GM12878 (cell line): ENCODE measurements at regions not wholly inside any gene's neighbourhood (a gene's known extent, or its start where the extent isn't known, plus 50 kb on each side); places are given as distances from the start of the nearest gene placed in this dataset.

Experiments used
- ATAC-seq: fragments of 200-7000 bp; cut with Tn5 transposase; 3 replicates; pipeline ENCODE4 v1.9.1; 2020; ENCODE audit warnings: mild to moderate bottlenecking, moderate library complexity
- BruUV-seq: library from RNA; stranded (reverse); fragments of 400-500 nt; replicated peaks from 2 replicates; lab custom pipeline; 2021; lab: Mats Ljungman, UMichigan
- CTCF ChIA-PET: fragments of 300-600 bp; sonication (Branson Sonifier 250); formaldehyde crosslinking; extraction: SDS; loops from one replicate; lab custom pipeline; 2021; ENCODE audit warnings: inconsistent platforms; lab: Yijun Ruan, JAX
- POLR2A ChIA-PET: fragments of 350-600 bp; formaldehyde crosslinking; extraction: SDS; loops from one replicate; lab custom pipeline; 2021; ENCODE audit warnings: inconsistent platforms; lab: Charles Lee
- RAD21 ChIA-PET: fragments of 300-600 bp; sonication (Branson Sonifier 250); formaldehyde crosslinking; loops from one replicate; lab custom pipeline; 2023; ENCODE audit warnings: antibody characterized with exemption; ENCODE audit not compliant: unreplicated experiment; lab: Charles Lee
- SMC1A ChIA-PET: fragments of 300-600 bp; sonication (Branson Sonifier 250); formaldehyde crosslinking; loops from one replicate; lab custom pipeline; 2023; ENCODE audit not compliant: unreplicated experiment, uncharacterized antibody; lab: Charles Lee
- DNase-seq: peaks from one replicate; pipeline ENCODE4 v3.0.0-alpha.2; 2011; ENCODE audit warnings: low read depth, low spot score
- FAIRE-seq: peaks from 3 replicates; lab custom pipeline; 2011; peaks lifted over from hg19 to GRCh38; lab: Jason Lieb, UNC
- H2AFZ ChIP-seq: 2 replicates; pipeline ENCODE4 v1.6.0; 2011; ENCODE audit warnings: low read depth, low read length, control low read depth; ENCODE audit not compliant: control insufficient read depth
- H3K27ac ChIP-seq: 2 replicates; pipeline ENCODE4 v1.5.1; 2011; ENCODE audit warnings: control low read depth; ENCODE audit not compliant: control insufficient read depth, insufficient read depth
- H3K27me3 ChIP-seq, 2 experiments: replicated peaks in 1 of 2; 2 replicates each; pipeline versions ENCODE4 v1.6.0 to v1.6.1; 2011; ENCODE audit warnings: low read length in 1 of 2; ENCODE audit not compliant: control insufficient read depth in 2 of 2, insufficient read depth in 2 of 2
- H3K36me3 ChIP-seq, 2 experiments: 2 replicates each; pipeline ENCODE4 v1.5.1; 2011; ENCODE audit warnings: low read length in 1 of 2; ENCODE audit not compliant: control insufficient read depth in 2 of 2, insufficient read depth in 2 of 2
- H3K4me1 ChIP-seq: 2 replicates; pipeline ENCODE4 v1.6.1; 2011; ENCODE audit warnings: mild to moderate bottlenecking, low read length, moderate library complexity, mixed read lengths; ENCODE audit not compliant: control insufficient read depth, insufficient read depth
- H3K4me2 ChIP-seq: 2 replicates; pipeline ENCODE4 v1.6.0; 2011; ENCODE audit warnings: control low read depth; ENCODE audit not compliant: control insufficient read depth, insufficient read depth
- H3K4me3 ChIP-seq: fragments of 200-600 bp; sonication (generic); 2 replicates; pipeline ENCODE4 v1.5.1; 2016
- H3K79me2 ChIP-seq: 2 replicates; pipeline ENCODE4 v1.6.0; 2011; ENCODE audit warnings: low read length; ENCODE audit not compliant: control insufficient read depth, insufficient read depth
- H3K9ac ChIP-seq: 2 replicates; pipeline ENCODE4 v1.8.0; 2011; ENCODE audit warnings: low read length, control low read depth, mixed read lengths; ENCODE audit not compliant: control insufficient read depth, insufficient read depth
- H3K9me3 ChIP-seq: replicated peaks from 3 replicates; pipeline ENCODE4 v1.5.1; 2011; ENCODE audit warnings: mild to moderate bottlenecking, low read length; ENCODE audit not compliant: control insufficient read depth, insufficient read depth
- H4K20me1 ChIP-seq: 2 replicates; pipeline ENCODE4 v1.6.0; 2011; ENCODE audit not compliant: control insufficient read depth, insufficient read depth
- CTCF ChIP-seq, 3 experiments: IDR thresholded peaks in 2 of 3; conservative IDR thresholded peaks in 1 of 3; 2 replicates each; pipeline ENCODE4 v1.5.1; 2011; ENCODE audit warnings: low read depth in 3 of 3, low read length in 3 of 3, mild to moderate bottlenecking in 3 of 3, control low read depth in 2 of 3, moderate library complexity in 2 of 3, inconsistent platforms in 1 of 3, mixed read lengths in 1 of 3; ENCODE audit not compliant: control insufficient read depth in 2 of 3, insufficient read depth in 1 of 3; ENCODE audit errors: extremely low read depth in 1 of 3
- NR2C1 ChIP-seq: fragments of 450-650 bp; IDR thresholded peaks from 2 replicates; pipeline ENCODE4 v1.6.1; 2017; ENCODE audit warnings: antibody characterized with exemption, mild to moderate bottlenecking, moderate library complexity
- SREBF2 ChIP-seq: IDR thresholded peaks from 2 replicates; pipeline ENCODE4 v1.6.1; 2012; ENCODE audit warnings: mild to moderate bottlenecking, low read length
- TBL1XR1 ChIP-seq: IDR thresholded peaks from 2 replicates; pipeline ENCODE4 v1.6.1; 2012; ENCODE audit warnings: low read depth, low read length, improper control_type of control experiment
- WRNIP1 ChIP-seq: IDR thresholded peaks from 2 replicates; pipeline ENCODE4 v1.6.1; 2011; ENCODE audit warnings: low read depth, low read length, improper control_type of control experiment, borderline replicate concordance
- WGBS: methylation state at CpG from one replicate; pipeline ENCODE4 v1.1.6; 2016; ENCODE audit warnings: low lambda C conversion rate; ENCODE audit not compliant: insufficient replicate concordance, insufficient coverage; ENCODE audit errors: missing lambda C conversion rate; 5-methylcytosine and 5-hydroxymethylcytosine counted together
- in situ Hi-C: fragments of 300-500 bp; cut with MboI; formaldehyde crosslinking; loops from 9 replicates; pipeline ENCODE4 v1.14.3; 2018; ENCODE audit warnings: mixed read lengths
- intact Hi-C: fragments of 100-400 bp; cut with micrococcal nuclease; formaldehyde crosslinking; loops from one replicate; pipeline ENCODE4 v1.14.2; 2022; ENCODE audit not compliant: unreplicated experiment

- TF ChIP-seq TBL1XR1 (no peak), NR2C1 (no peak), SREBF2 (no peak)
- TF ChIP-seq, all 136 proteins: peak for 0
- POLR2A ChIA-PET = no interaction called here
- FAIRE-seq = no peak
- H3K9ac ChIP-seq = no peak overlapping the region
- CTCF ChIA-PET = no interaction called here
- no peaks in the 10 kb centered on the region for H3K27me3 ChIP-seq
- H3K9me3 ChIP-seq = no peaks in the 10 kb centered on the region
- intact Hi-C loops (no loop called here), in situ Hi-C loops (no loop called here)
- RAD21 ChIA-PET = no interaction called here
- no peak overlapping the region for H3K4me2 ChIP-seq
- H3K4me3 ChIP-seq = no peak overlapping the region
- SMC1A ChIA-PET = no interaction called here
- no peaks in the 10 kb centered on the region for H3K79me2 ChIP-seq
- no TSS peak for BruUV-seq
- no peak overlapping the region for H2AFZ ChIP-seq
- H3K27ac ChIP-seq = no peak overlapping the region
- no peaks in the 10 kb centered on the region for H4K20me1 ChIP-seq
- no peaks in the 10 kb centered on the region for H3K4me1 ChIP-seq
- no peak for ATAC-seq
- 8% methylated on average over 2 of the region's 2 CpGs for WGBS
- H3K36me3 ChIP-seq = no peaks in the 10 kb centered on the region
- DNase-seq = no peak
Observed at GRCh38 chr20:22305381-22305780, 279.0 kb downstream of the FOXA2 start.

- intact Hi-C loops = no loop called here
- WGBS = 26% methylated on average over 3 of the region's 3 CpGs
- Histone ChIP-seq H4K20me1 (no peaks in the 10 kb centered on the region), H3K4me2 (no peak overlapping the region), H3K4me1 (no peaks in the 10 kb centered on the region), H3K27me3 (no peaks in the 10 kb centered on the region), H3K9me3 (no peaks in the 10 kb centered on the region), H3K79me2 (no peaks in the 10 kb centered on the region), H3K36me3 (no peaks in the 10 kb centered on the region), H2AFZ (no peak overlapping the region), H3K4me3 (no peak overlapping the region), H3K9ac (no peak overlapping the region), H3K27ac (no peak overlapping the region)
- ChIA-PET SMC1A (no interaction called here), RAD21 (interaction anchor here (0.5 kb wide), 1 partner anchor 32 kb away, joined by 4 read pairs; no protein-coding TSS in a partner anchor), CTCF (interaction anchor here (1.1 kb wide), 1 partner anchor 8 kb away, joined by 4 read pairs; no protein-coding TSS in a partner anchor), POLR2A (no interaction called here)
- DNase-seq (no peak), ATAC-seq (no peak), FAIRE-seq (no peak)
- BruUV-seq = no TSS peak
- in situ Hi-C loops = no loop called here
- TF ChIP-seq WRNIP1 = no peak
- TF ChIP-seq CTCF (IDR thresholded peaks at IDR 0.05 in 2 of 3, conservative IDR thresholded peaks at IDR 0.05 in 1 of 3; ENCODE audit: control insufficient read depth in 2 of 3, extremely low read depth in 1 of 3, insufficient read depth in 1 of 3, low read depth in 3 of 3, low read length in 3 of 3) = 0 out of 6 replicates have a peak, but pooled peaks of 1 of the 3 experiments have one; percentile 4
Observed at GRCh38 chr20:22303523-22303922, 280.8 kb downstream of the FOXA2 start.
